ENCODE measurements at regions not wholly inside any gene's neighbourhood (a gene's known extent, or its start where the extent isn't known, plus 50 kb on each side); places are given as distances from the start of the nearest gene placed in this dataset.

DNA sequence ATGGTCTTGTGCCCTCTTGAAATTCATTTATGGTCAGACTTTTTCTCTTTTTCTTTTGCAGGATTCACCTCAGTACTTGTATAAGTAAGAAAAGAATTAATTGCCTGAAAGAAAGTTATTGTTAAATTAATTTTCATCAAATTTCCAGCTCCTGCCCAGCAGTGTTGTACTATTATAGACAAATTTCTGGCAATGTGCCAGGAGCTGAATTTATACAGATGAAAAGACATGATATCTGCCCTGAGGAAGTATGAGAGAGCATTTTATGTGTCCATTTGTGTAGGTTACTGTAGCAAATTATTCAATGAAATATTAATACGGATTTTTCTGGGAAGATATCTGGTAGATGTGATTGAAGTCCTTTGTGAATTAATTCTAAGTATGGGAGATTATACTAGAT lies 2371.5 kb upstream of the TENM3 start:
- H3K27ac ChIP-seq = no peak overlapping the region
- DNase-seq = no peak
- H3K27me3 ChIP-seq (ENCODE audit: insufficient read depth, low read depth, severe bottlenecking) = no peaks in the 10 kb centered on the region
- H3K9me3 ChIP-seq (ENCODE audit: severe bottlenecking) = no peaks in the 10 kb centered on the region
- no peak overlapping the region for H3K4me3 ChIP-seq (ENCODE audit: low read depth, low read length)
- TF ChIP-seq, protein P1, sequence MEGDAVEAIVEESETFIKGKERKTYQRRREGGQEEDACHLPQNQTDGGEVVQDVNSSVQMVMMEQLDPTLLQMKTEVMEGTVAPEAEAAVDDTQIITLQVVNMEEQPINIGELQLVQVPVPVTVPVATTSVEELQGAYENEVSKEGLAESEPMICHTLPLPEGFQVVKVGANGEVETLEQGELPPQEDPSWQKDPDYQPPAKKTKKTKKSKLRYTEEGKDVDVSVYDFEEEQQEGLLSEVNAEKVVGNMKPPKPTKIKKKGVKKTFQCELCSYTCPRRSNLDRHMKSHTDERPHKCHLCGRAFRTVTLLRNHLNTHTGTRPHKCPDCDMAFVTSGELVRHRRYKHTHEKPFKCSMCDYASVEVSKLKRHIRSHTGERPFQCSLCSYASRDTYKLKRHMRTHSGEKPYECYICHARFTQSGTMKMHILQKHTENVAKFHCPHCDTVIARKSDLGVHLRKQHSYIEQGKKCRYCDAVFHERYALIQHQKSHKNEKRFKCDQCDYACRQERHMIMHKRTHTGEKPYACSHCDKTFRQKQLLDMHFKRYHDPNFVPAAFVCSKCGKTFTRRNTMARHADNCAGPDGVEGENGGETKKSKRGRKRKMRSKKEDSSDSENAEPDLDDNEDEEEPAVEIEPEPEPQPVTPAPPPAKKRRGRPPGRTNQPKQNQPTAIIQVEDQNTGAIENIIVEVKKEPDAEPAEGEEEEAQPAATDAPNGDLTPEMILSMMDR (IDR thresholded peaks at IDR 0.05; ENCODE audit: low read depth, low read length) = no peak
- H3K36me3 ChIP-seq = no peaks in the 10 kb centered on the region

DNA sequence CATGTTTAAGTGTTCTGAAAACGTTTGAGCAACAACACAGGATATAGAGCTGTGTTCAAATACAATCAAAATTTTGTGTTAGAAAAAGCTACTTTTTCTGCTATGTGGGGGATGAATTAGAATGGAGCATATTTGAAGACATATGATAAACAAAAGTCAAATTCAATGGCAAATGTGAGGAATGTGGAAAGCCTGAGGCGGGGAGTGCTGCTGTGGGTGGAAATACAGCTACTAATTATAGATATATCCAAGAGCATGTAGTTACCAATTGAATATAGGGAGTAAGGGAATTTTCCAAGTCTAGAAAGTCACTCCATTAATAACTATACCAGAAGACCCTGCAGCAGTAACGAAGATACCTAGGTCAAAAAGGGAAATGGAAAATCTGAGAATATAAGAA lies 2370.4 kb upstream of the TENM3 start:
- Histone ChIP-seq H3K27me3 (ENCODE audit: insufficient read depth, low read depth, severe bottlenecking) (no peaks in the 10 kb centered on the region), H3K27ac (no peak overlapping the region), H3K4me3 (ENCODE audit: low read depth, low read length) (no peak overlapping the region), H3K9me3 (ENCODE audit: severe bottlenecking) (no peaks in the 10 kb centered on the region), H3K36me3 (no peaks in the 10 kb centered on the region)
- TF ChIP-seq, protein P1 (IDR thresholded peaks at IDR 0.05; ENCODE audit: low read depth, low read length) = no peak
- DNase-seq = no peak

DNA sequence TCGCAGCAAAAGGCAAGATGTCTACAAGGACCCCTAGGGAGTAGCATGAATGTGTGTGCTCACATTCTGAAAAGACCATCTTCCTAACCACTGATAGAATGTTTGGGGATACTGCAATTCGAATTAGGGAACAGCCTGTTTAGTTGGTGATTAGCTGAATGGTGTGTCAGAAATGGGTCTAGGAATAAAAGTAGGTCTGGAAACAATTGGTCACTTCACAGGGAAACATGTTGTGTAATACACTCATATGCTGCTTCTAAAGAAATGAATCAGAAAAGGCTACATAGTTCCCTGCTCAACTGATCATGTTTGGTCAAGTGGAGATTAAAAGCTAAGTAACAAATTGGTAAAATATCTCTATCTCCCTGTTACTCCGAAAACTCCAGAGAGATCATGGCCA lies 2362.4 kb upstream of the TENM3 start:
- no peak for DNase-seq
- Histone ChIP-seq H3K36me3 (no peaks in the 10 kb centered on the region), H3K4me3 (ENCODE audit: low read depth, low read length) (no peak overlapping the region), H3K27me3 (ENCODE audit: insufficient read depth, low read depth, severe bottlenecking) (peaks cover 2% of the 10 kb centered on the region), H3K27ac (no peak overlapping the region), H3K9me3 (ENCODE audit: severe bottlenecking) (no peaks in the 10 kb centered on the region)
- TF ChIP-seq, protein P1 (IDR thresholded peaks at IDR 0.05; ENCODE audit: low read depth, low read length) = no peak

DNA sequence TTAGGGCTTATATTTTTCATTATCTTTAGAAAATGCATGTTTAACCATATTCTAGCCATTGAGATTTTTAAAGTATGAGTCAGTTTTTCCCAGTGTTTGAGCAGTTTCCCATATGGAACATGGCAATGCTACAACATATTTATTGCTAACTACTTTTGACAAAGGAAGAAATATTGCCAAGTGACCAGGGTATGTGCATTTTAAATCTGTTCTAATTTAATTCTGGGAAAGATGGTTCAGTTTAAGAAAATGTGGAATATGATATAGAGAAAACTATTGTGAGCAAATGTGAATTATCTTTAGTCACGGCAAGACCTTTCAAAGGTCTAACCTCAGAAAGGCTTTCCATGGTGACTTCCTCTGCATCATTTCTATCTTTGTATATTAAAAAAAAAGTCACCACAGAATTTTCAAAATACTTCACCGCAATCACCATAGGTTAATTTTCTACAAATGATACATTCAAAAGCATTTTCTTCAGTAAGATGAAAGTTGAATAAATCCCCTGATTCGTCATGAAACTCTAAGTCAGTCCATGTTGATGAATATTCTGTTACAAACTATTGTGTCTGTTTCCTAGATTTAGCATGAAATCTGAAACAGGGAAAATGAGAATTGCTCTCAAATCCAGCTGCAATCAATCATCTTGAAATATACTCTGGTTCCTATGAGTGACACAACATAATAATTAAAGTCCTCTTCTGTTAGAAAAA lies 2349.0 kb upstream of the TENM3 start:
- TF ChIP-seq, protein P1 (IDR thresholded peaks at IDR 0.05; ENCODE audit: low read depth, low read length) = no peak
- no peak overlapping the region for H3K4me3 ChIP-seq (ENCODE audit: low read depth, low read length)
- no peak for DNase-seq
- no peak overlapping the region for H3K27ac ChIP-seq
- peaks cover 3% of the 10 kb centered on the region for H3K27me3 ChIP-seq (ENCODE audit: insufficient read depth, low read depth, severe bottlenecking)
- H3K36me3 ChIP-seq = no peaks in the 10 kb centered on the region
- no peaks in the 10 kb centered on the region for H3K9me3 ChIP-seq (ENCODE audit: severe bottlenecking)

DNA sequence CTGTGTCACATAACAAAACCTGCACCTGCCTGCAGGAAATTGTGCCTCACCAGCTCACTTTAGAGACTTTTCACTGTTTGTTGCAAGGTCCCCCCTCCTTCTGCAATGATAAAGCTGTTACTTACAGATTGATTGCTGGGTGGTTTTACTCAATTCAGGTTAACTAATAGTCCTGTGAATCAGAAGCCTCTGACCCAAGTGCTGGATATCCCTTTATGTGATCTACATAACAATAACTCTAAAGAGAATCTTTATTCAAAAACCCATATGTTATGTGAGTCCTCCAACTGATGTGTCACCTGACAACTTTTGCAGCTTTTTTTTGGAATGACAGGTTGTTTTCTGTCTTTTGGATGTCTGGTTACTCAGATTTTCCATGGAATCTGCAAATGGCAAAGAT lies 2323.6 kb upstream of the TENM3 start:
- TF ChIP-seq, protein P1 (IDR thresholded peaks at IDR 0.05; ENCODE audit: low read depth, low read length) = no peak
- Histone ChIP-seq H3K27me3 (ENCODE audit: insufficient read depth, low read depth, severe bottlenecking) (no peaks in the 10 kb centered on the region), H3K9me3 (ENCODE audit: severe bottlenecking) (no peaks in the 10 kb centered on the region), H3K4me3 (ENCODE audit: low read depth, low read length) (no peak overlapping the region), H3K27ac (no peak overlapping the region), H3K36me3 (no peaks in the 10 kb centered on the region)
- DNase-seq = no peak

DNA sequence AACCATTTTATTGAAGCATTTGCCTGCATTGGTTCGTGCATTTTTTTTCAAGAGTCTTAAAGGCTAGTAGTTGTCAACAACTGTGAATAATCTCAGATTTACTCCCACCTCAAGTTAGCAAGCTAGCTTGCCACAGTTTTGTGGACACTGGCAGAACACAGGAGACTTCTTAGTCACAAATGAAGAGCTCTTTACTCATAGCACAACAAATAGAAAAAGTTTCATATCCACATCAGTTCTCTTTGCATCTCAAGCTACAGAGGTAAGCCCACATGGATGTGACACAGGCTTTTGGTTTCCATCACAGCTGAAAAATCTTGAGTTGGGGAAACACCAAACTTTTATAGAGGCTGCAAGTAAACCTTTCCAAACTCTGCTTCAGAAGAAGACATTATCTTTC lies 2315.7 kb upstream of the TENM3 start:
- no peak overlapping the region for H3K4me3 ChIP-seq (ENCODE audit: low read depth, low read length)
- no peak for DNase-seq
- H3K27ac ChIP-seq = no peak overlapping the region
- H3K27me3 ChIP-seq (ENCODE audit: insufficient read depth, low read depth, severe bottlenecking) = no peaks in the 10 kb centered on the region
- H3K36me3 ChIP-seq = no peaks in the 10 kb centered on the region
- H3K9me3 ChIP-seq (ENCODE audit: severe bottlenecking) = no peaks in the 10 kb centered on the region
- TF ChIP-seq, protein P1 (IDR thresholded peaks at IDR 0.05; ENCODE audit: low read depth, low read length) = no peak
